ENCODE measurements at regions not wholly inside any gene's neighbourhood (a gene's known extent, or its start where the extent isn't known, plus 50 kb on each side); places are given as distances from the start of the nearest gene placed in this dataset.

- TF ChIP-seq CTCF (IDR thresholded peaks at IDR 0.05 in 8 of 11, conservative IDR thresholded peaks at IDR 0.05 in 3 of 11) (no peak), POLR2A (IDR thresholded peaks at IDR 0.05) (no peak), POLR2AphosphoS5 (IDR thresholded peaks at IDR 0.05) (no peak)
These were observed 722.6 kb downstream of the TBC1D22A start for GRCh38 chr22:47484960-47485569.

Measured in spleen (tissue), 7 donors.